IPS-18a (cell line): ENCODE measurements at regions not wholly inside any gene's neighbourhood (a gene's known extent, or its start where the extent isn't known, plus 50 kb on each side); places are given as distances from the start of the nearest gene placed in this dataset.
"Not testable (repeated sequence)": the region's sequence is repeated elsewhere in the genome, so short reads cannot be mapped to it uniquely, and the experiment has no call there.

ENCODE experiments used
- H3K27ac ChIP-seq: one replicate; pipeline ENCODE4 v1.5.1; 2013; ENCODE audit warnings: low read length
- H3K27me3 ChIP-seq: one replicate; pipeline ENCODE4 v1.6.1; 2013; ENCODE audit warnings: mild to moderate bottlenecking, low read length; ENCODE audit not compliant: control insufficient read depth, insufficient read depth
- H3K36me3 ChIP-seq: one replicate; pipeline ENCODE4 v1.6.1; 2013; ENCODE audit warnings: low read depth, low read length; ENCODE audit not compliant: control insufficient read depth
- H3K4me1 ChIP-seq: one replicate; pipeline ENCODE4 v1.6.1; 2013; ENCODE audit warnings: low read depth, low read length; ENCODE audit not compliant: control insufficient read depth
- H3K4me3 ChIP-seq: one replicate; pipeline ENCODE4 v1.5.1; 2013; ENCODE audit warnings: low read length
- H3K9ac ChIP-seq: one replicate; pipeline ENCODE4 v1.6.1; 2013; ENCODE audit warnings: mild to moderate bottlenecking, low read length, moderate library complexity
- H3K9me3 ChIP-seq: one replicate; pipeline ENCODE4 v1.6.1; 2013; ENCODE audit warnings: low read depth, low read length; ENCODE audit not compliant: control insufficient read depth

DNA sequence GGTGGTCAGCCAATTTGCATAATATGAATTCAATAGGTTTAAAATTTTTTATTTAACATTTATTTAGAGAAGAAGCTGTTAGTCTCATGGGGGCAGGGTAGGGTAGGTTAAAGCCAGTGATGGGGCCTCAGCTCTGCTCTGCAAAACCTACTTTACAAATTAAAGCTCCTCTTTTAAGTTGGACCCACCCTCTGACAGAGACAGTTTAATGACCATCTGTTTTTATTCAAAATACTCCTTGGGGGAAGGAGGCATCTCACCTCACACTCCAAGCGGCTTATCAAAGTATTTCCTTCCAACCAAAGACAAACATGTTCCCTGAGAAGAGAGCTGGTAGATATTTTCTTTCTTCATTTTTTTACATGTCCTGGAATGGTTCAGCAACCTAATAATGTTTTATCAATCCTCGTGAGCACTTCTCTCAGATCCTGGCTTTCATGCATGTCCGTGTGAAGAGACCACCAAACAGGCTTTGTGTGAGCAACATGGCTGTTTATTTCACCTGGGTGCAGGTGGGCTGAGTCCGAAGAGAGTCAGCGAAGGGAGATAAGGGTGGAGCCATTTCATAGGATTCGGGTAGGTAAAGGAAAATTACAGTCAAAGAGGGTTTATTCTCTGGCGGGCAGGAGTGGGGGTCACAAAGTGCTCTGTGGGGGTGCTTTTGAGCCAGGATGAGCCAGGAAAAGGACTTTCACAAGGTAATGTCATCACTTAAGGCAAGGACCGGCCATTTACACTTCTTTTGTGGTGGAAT, 184.7 kb downstream of the GJA1 start:
- peak overlapping the region; percentile 78 for H3K27ac ChIP-seq
- H3K36me3 ChIP-seq, result no peaks in the 10 kb centered on the region
- H3K4me1 ChIP-seq, result peaks cover 34% of the 10 kb centered on the region
- H3K9ac ChIP-seq, result peak overlapping the region; percentile 58
- H3K9me3 ChIP-seq, result no peaks in the 10 kb centered on the region
- no peaks in the 10 kb centered on the region for H3K27me3 ChIP-seq
- H3K4me3 ChIP-seq, result peak overlapping the region; percentile 53

GRCh38 chr6:121627761-121628160, 192.3 kb downstream of the GJA1 start:
- no peaks in the 10 kb centered on the region for H3K27me3 ChIP-seq
- no peak overlapping the region for H3K4me3 ChIP-seq
- H3K36me3 ChIP-seq, result no peaks in the 10 kb centered on the region
- no peak overlapping the region for H3K27ac ChIP-seq
- H3K4me1 ChIP-seq, result peaks cover 8% of the 10 kb centered on the region
- peaks cover 23% of the 10 kb centered on the region for H3K9me3 ChIP-seq
- no peak overlapping the region for H3K9ac ChIP-seq

GRCh38 chr6:121630716-121631115, 195.3 kb downstream of the GJA1 start:
- Histone ChIP-seq H3K4me1 (peaks cover 8% of the 10 kb centered on the region), H3K4me3 (no peak overlapping the region), H3K27ac (no peak overlapping the region), H3K9me3 (peaks cover 40% of the 10 kb centered on the region), H3K36me3 (no peaks in the 10 kb centered on the region), H3K27me3 (no peaks in the 10 kb centered on the region), H3K9ac (no peak overlapping the region)

- not testable (repeated sequence) for H3K36me3 ChIP-seq, H3K4me3 ChIP-seq, H3K4me1 ChIP-seq, H3K9ac ChIP-seq, H3K27me3 ChIP-seq, H3K27ac ChIP-seq
- H3K9me3 ChIP-seq, result peaks cover 45% of the 10 kb centered on the region
Observed at GRCh38 chr6:121631752-121632151, 196.3 kb downstream of the GJA1 start.

DNA sequence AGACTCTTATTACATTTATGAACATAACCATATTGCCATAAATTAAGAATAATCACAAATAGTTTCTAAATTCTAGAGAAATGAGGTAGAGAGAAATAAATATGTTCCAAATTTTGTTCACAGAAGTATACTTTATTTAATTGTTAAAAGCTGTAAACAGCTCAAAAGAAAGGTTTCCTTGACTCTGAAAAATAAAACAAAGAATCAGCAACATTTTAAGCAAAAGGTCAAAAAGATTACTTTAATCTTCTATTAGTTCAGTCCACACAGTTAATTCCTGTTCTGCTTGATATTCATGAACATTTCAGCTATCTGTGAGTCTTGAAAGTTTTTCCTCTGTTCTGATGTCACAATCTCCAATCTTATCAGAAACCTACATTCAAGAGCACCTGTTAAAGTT, 197.9 kb downstream of the GJA1 start:
- no peak overlapping the region for H3K4me3 ChIP-seq
- H3K36me3 ChIP-seq, result no peaks in the 10 kb centered on the region

GRCh38 chr6:121634586-121634985, 199.1 kb downstream of the GJA1 start:
- not testable (repeated sequence) for H3K4me3 ChIP-seq, H3K36me3 ChIP-seq, H3K4me1 ChIP-seq, H3K9ac ChIP-seq, H3K27ac ChIP-seq, H3K27me3 ChIP-seq
- peaks cover 45% of the 10 kb centered on the region for H3K9me3 ChIP-seq

More for the DNA sequence above, 197.9 kb downstream of the GJA1 start:
- H3K27ac ChIP-seq, result no peak overlapping the region
- no peaks in the 10 kb centered on the region for H3K27me3 ChIP-seq
- H3K9me3 ChIP-seq, result peaks cover 45% of the 10 kb centered on the region
- H3K4me1 ChIP-seq, result no peaks in the 10 kb centered on the region
- H3K9ac ChIP-seq, result no peak overlapping the region

- H3K4me3 ChIP-seq, result no peak overlapping the region
- peaks cover 44% of the 10 kb centered on the region for H3K9me3 ChIP-seq
Observed at GRCh38 chr6:121635355-121635754, 199.9 kb downstream of the GJA1 start.

DNA sequence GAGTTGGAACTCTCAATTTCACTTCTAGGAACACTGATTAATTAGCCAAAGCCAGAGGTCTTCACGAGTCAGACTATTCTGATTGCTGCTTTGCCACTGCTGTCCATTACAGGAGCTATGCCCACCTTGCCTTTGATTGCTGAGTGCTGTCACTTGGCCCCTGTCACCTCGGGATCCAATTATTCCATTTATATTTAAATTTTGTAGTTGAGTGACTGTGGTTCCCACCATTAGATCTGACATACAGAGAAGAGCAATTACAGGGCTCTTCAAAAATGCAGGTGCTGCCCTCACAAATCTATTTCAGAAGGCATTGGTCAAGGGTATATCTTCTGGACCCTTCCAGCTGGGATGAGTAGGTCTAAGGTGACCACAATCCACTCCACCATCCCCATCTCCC, 200.8 kb downstream of the GJA1 start:
- H3K4me1 ChIP-seq, H3K9ac ChIP-seq, H3K4me3 ChIP-seq, H3K27me3 ChIP-seq, H3K27ac ChIP-seq, H3K36me3 ChIP-seq: not testable (repeated sequence)
- H3K9me3 ChIP-seq, result peaks cover 36% of the 10 kb centered on the region

More at GRCh38 chr6:121635355-121635754, 199.9 kb downstream of the GJA1 start:
- no peaks in the 10 kb centered on the region for H3K4me1 ChIP-seq
- no peak overlapping the region for H3K27ac ChIP-seq
- H3K36me3 ChIP-seq, result no peaks in the 10 kb centered on the region
- H3K9ac ChIP-seq, result no peak overlapping the region
- H3K27me3 ChIP-seq, result no peaks in the 10 kb centered on the region

- peaks cover 5% of the 10 kb centered on the region for H3K4me1 ChIP-seq
- H3K9ac ChIP-seq, result no peak overlapping the region
- H3K9me3 ChIP-seq, result peaks cover 14% of the 10 kb centered on the region
- H3K27ac ChIP-seq, result no peak overlapping the region
- no peak overlapping the region for H3K4me3 ChIP-seq
- no peaks in the 10 kb centered on the region for H3K27me3 ChIP-seq
- H3K36me3 ChIP-seq, result no peaks in the 10 kb centered on the region
Observed at GRCh38 chr6:121639021-121639420, 203.6 kb downstream of the GJA1 start.

DNA sequence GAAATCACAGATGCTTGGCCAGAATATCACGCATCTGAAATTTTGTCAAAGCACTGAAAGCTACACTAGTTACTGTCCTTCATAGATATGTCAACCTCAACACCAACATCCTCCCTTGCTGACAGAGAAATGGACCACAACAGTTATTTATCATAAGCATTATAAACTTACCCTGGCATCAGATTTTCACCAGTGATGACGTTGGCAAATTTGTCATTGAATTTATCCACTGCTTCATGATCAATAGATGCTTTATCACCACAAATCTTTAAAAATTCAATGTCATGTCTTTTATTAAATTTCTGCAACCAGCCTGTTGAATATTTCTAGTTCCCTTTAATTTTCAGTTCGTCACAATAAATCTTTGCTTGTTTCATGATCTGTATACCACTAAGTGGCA, 205.7 kb downstream of the GJA1 start:
- Histone ChIP-seq H3K36me3 (no peaks in the 10 kb centered on the region), H3K27ac (no peak overlapping the region), H3K27me3 (no peaks in the 10 kb centered on the region), H3K4me1 (peaks cover 5% of the 10 kb centered on the region), H3K9me3 (peaks cover under 1% of the 10 kb centered on the region), H3K4me3 (no peak overlapping the region), H3K9ac (no peak overlapping the region)

DNA sequence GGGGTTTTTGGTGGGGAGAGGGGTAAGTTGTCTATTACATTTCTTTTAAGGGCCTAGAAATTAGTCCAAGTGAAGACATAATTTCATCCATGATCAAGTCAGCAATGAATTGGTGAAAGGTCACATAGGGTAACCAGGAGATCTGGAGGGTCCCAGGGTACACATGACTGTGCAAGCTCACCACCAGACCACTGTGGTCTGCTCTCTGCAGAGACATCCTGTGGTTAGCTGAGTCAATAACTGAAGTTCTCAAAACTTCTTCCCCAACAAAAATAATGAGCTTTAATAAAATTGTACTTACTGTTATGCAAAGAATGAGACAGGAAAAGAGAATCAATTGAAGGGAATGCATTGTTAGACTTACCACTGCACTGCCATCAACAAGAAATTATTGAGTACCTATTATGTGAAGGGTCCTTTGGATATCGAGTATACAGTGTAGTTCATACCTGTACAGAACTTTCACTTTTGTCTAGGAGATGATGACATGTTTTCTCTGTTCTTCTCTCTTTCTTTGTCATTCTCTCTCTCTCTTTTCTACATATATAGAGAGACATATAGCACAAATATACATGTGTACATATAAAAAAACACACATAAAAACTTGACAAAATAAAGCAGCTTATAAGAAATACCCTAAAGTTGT, 209.8 kb downstream of the GJA1 start:
- H3K4me1 ChIP-seq, result peaks cover 5% of the 10 kb centered on the region
- no peak overlapping the region for H3K27ac ChIP-seq

DNA sequence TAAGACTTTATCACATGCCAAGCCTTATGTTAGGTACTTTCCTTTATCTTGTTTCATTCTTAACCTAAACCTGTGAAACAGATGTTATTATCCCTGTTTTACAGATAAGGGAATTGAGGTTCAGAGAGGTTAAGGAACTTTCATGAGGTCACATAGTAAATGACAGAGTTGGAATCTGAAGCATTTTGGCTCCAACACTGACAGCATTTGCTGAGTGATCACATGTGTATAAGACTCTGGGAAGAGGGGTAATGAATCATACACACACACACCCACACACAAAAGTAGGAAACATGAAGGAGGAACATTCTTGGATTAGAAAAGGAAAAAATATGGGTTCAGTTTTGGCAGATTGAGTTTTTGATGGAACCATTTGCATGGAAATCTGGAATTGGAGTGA, 212.5 kb downstream of the GJA1 start:
- no peaks in the 10 kb centered on the region for H3K36me3 ChIP-seq
- H3K9me3 ChIP-seq, result no peaks in the 10 kb centered on the region
- no peak overlapping the region for H3K9ac ChIP-seq
- H3K4me1 ChIP-seq, result peaks cover 3% of the 10 kb centered on the region
- no peak overlapping the region for H3K27ac ChIP-seq
- H3K27me3 ChIP-seq, result no peaks in the 10 kb centered on the region
- H3K4me3 ChIP-seq, result no peak overlapping the region

More for the DNA sequence above, 209.8 kb downstream of the GJA1 start:
- H3K36me3 ChIP-seq, result no peaks in the 10 kb centered on the region
- no peaks in the 10 kb centered on the region for H3K9me3 ChIP-seq
- no peak overlapping the region for H3K4me3 ChIP-seq
- H3K27me3 ChIP-seq, result no peaks in the 10 kb centered on the region
- no peak overlapping the region for H3K9ac ChIP-seq
